Kidney (tissue), 13 donors: ENCODE measurements at regions not wholly inside any gene's neighbourhood (a gene's known extent, or its start where the extent isn't known, plus 50 kb on each side); places are given as distances from the start of the nearest gene placed in this dataset.

Experiments
- DNase-seq, 5 donors: peaks; one replicate each; pipeline ENCODE4 v3.0.0-alpha.2; 2013 to 2020
- FAIRE-seq: peaks from 2 replicates; lab custom pipeline; 2012; peaks lifted over from hg19 to GRCh38; lab: Jason Lieb, UNC
- H3K27ac ChIP-seq, 2 donors: one replicate each; pipeline ENCODE4 v1.7.0; 2013; ENCODE audit warnings: low read depth in 2 of 2, low read length in 2 of 2, inconsistent platforms in 1 of 2
- H3K27me3 ChIP-seq: one replicate; pipeline ENCODE4 v1.7.1; 2013; ENCODE audit warnings: low read length, inconsistent platforms; ENCODE audit not compliant: control insufficient read depth, insufficient read depth
- H3K36me3 ChIP-seq, 3 donors: one replicate each; pipeline versions ENCODE4 v1.7.0 to v1.7.1; 2013; ENCODE audit warnings: low read length in 3 of 3, control low read depth in 1 of 3, inconsistent platforms in 1 of 3; ENCODE audit not compliant: insufficient read depth in 3 of 3, control insufficient read depth in 2 of 3
- H3K4me1 ChIP-seq, 3 donors: one replicate each; pipeline versions ENCODE4 v1.7.0 to v1.7.1; 2013; ENCODE audit warnings: low read length in 3 of 3, inconsistent platforms in 1 of 3, low read depth in 1 of 3; ENCODE audit not compliant: control insufficient read depth in 2 of 3, insufficient read depth in 2 of 3
- H3K4me3 ChIP-seq, 3 donors: one replicate each; pipeline versions ENCODE4 v1.7.0 to v1.8.1; 2013; ENCODE audit warnings: low read length in 3 of 3, control low read depth in 1 of 3, inconsistent platforms in 1 of 3
- H3K9ac ChIP-seq, 3 donors: one replicate each; pipeline versions ENCODE4 v1.7.0 to v1.7.1; 2013; ENCODE audit warnings: low read length in 3 of 3, control low read depth in 1 of 3, inconsistent platforms in 1 of 3
- H3K9me3 ChIP-seq, 3 donors: one replicate each; pipeline versions ENCODE4 v1.7.0 to v1.7.1; 2013; ENCODE audit warnings: low read length in 3 of 3, control low read depth in 1 of 3, inconsistent platforms in 1 of 3; ENCODE audit not compliant: control insufficient read depth in 2 of 3, insufficient read depth in 1 of 3
- intact Hi-C: fragments of 100-400 bp; cut with DNase I; formaldehyde crosslinking; loops from one replicate; pipeline ENCODE4 v1.11.1; 2022
- TF ChIP-seq, protein P1 (sequence below): IDR thresholded peaks from 3 replicates; pipeline ENCODE4 v1.5.1; 2012; ENCODE audit warnings: mild to moderate bottlenecking, moderate library complexity, borderline replicate concordance; ENCODE audit not compliant: insufficient read depth; ENCODE audit errors: extremely low read depth
- donor health status: control.
- donor health status: control.
- donor health status: control.
- donor health status: control.
- donor health status: control.
- donor health status: DM: yes; HTN: yes; CAD: no.
- donor health status: Normal renal cell carcinoma (clear cell type).

DNA sequence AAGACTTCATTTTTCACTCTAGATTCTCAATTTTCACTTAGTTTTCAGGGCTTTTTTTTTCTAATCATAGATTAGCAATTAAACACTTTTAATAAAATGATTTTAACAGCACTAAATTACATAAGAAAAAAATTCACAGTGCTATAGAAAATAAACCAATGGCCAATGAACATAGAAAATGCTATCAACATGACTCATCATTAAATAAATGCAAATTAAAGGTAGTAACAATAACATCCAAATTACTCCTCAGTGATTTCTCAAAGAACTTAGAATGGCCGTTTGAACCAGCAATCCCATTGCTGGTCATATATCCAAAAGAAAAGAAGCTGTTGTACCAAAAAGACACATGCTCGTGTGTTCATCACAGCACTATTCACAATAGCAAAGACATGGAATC lies 1058.9 kb downstream of the UQCRFS1 start:
- Histone ChIP-seq H3K27ac (no peak overlapping the region), H3K4me3 (no peak overlapping the region), H3K27me3 (no peaks in the 10 kb centered on the region), H3K9ac (no peak overlapping the region), H3K9me3 (no peaks in the 10 kb centered on the region), H3K4me1 (no peaks in the 10 kb centered on the region), H3K36me3 (no peaks in the 10 kb centered on the region)
- intact Hi-C loops = no loop called here
- DNase-seq (no peak), FAIRE-seq (no peak)
- TF ChIP-seq, protein P1, sequence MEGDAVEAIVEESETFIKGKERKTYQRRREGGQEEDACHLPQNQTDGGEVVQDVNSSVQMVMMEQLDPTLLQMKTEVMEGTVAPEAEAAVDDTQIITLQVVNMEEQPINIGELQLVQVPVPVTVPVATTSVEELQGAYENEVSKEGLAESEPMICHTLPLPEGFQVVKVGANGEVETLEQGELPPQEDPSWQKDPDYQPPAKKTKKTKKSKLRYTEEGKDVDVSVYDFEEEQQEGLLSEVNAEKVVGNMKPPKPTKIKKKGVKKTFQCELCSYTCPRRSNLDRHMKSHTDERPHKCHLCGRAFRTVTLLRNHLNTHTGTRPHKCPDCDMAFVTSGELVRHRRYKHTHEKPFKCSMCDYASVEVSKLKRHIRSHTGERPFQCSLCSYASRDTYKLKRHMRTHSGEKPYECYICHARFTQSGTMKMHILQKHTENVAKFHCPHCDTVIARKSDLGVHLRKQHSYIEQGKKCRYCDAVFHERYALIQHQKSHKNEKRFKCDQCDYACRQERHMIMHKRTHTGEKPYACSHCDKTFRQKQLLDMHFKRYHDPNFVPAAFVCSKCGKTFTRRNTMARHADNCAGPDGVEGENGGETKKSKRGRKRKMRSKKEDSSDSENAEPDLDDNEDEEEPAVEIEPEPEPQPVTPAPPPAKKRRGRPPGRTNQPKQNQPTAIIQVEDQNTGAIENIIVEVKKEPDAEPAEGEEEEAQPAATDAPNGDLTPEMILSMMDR = no peak

DNA sequence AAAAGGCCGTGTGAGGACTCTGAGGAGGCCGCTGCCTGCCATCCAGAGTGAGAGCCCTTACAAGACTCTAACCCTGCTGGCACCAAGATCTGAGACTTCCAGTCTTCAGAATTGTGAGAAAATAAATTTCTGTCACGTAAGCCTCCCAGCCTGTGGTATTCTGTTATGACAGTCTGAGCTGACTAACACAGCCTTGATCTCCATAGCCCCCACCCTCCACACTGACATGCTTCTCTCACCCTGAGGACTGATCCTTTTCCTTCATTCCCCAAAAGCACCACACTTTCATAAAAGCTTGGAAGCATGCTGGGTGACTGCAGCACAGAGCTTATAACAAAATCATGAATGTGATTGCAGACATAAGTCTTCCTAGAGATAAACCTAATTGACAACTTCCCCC lies 1059.8 kb downstream of the UQCRFS1 start:
- Histone ChIP-seq H3K9me3 (no peaks in the 10 kb centered on the region), H3K9ac (no peak overlapping the region), H3K4me1 (no peaks in the 10 kb centered on the region), H3K4me3 (no peak overlapping the region), H3K27me3 (no peaks in the 10 kb centered on the region), H3K36me3 (no peaks in the 10 kb centered on the region), H3K27ac (no peak overlapping the region)
- intact Hi-C loops = no loop called here
- DNase-seq = no peak
- FAIRE-seq = no peak
- TF ChIP-seq, protein P1 = no peak

DNA sequence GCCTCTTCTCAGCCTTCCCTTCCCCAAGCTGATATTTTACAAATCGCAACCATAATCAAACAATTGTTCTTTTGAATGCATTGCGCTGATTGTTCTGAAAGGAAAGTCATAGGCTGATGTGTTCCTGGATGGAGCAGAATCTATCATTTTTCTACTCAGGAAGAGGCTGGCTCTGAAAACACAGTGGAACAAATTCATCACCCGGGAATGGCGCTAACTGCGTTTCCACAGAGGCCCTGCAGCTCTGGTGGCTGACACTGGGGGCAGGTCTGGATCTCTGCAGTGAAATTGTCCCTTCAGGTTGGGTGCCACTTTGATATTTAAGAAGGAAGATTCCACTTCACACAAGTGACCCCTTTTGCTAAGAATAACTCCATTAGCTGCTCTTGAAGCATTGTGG lies 1060.8 kb downstream of the UQCRFS1 start:
- no peaks in the 10 kb centered on the region for H3K27me3 ChIP-seq
- H3K4me1 ChIP-seq = no peaks in the 10 kb centered on the region
- no peak overlapping the region for H3K4me3 ChIP-seq
- FAIRE-seq (no peak), DNase-seq (no peak)
- H3K9ac ChIP-seq = no peak overlapping the region
- H3K36me3 ChIP-seq = no peaks in the 10 kb centered on the region
- H3K9me3 ChIP-seq = no peaks in the 10 kb centered on the region
- H3K27ac ChIP-seq = no peak overlapping the region
- TF ChIP-seq, protein P1 = no peak
- intact Hi-C loops = no loop called here

DNA sequence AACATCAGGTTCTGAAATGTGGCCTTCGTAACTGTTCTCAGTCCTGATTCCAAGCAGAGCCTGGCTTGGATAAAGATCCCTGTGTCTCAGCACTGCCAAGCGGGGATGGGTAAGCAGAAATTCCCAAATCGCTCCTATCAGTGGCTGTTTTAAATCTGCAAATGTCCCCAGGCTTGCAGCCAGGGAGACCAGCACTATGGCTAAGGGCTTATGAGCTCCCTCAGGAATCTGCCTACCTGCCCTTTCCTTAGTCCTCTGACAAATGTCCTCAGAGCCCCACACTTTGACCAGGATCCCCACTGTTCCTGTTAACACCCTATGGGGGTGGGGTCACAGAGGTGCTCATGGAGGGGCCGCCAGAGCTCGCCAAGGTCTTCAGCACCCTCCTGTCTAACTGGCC lies 1062.8 kb downstream of the UQCRFS1 start:
- Histone ChIP-seq H3K27ac (no peak overlapping the region), H3K27me3 (no peaks in the 10 kb centered on the region), H3K9ac (no peak overlapping the region), H3K9me3 (no peaks in the 10 kb centered on the region), H3K4me1 (no peaks in the 10 kb centered on the region), H3K4me3 (no peak overlapping the region), H3K36me3 (no peaks in the 10 kb centered on the region)
- intact Hi-C loops = no loop called here
- DNase-seq = no peak
- FAIRE-seq = no peak
- TF ChIP-seq, protein P1 = no peak
